Activated naive CD8-positive, alpha-beta T cell treated with anti-CD3 and anti-CD28 coated beads, Interleukin-2, amount 50 U/mL, for 16 hours (primary cell): ENCODE measurements at regions not wholly inside any gene's neighbourhood (a gene's known extent, or its start where the extent isn't known, plus 50 kb on each side); places are given as distances from the start of the nearest gene placed in this dataset.
"Not testable (repeated sequence)": the region's sequence is repeated elsewhere in the genome, so short reads cannot be mapped to it uniquely, and the experiment has no call there.

Experiments
- DNase-seq: peaks from one replicate; pipeline ENCODE4 v3.0.0-alpha.2; 2020; ENCODE audit warnings: low read depth, low spot score

- no peak for DNase-seq
Observed at GRCh38 chrX:74180716-74181115, 123.3 kb upstream of the ZCCHC13 start.

- no peak for DNase-seq
Observed at GRCh38 chrX:74179990-74180389, 124.0 kb upstream of the ZCCHC13 start.

- no peak for DNase-seq
Observed at GRCh38 chrX:74179499-74179898, 124.5 kb upstream of the ZCCHC13 start.

GRCh38 chrX:74179071-74179470 is 124.9 kb upstream of the ZCCHC13 start:
- no peak for DNase-seq

GRCh38 chrX:74178536-74178935 is 125.4 kb upstream of the ZCCHC13 start:
- no peak for DNase-seq

- no peak for DNase-seq
Observed at GRCh38 chrX:74171465-74171864, 132.5 kb upstream of the ZCCHC13 start.

- no peak for DNase-seq
Observed at GRCh38 chrX:74162199-74162598, 141.8 kb upstream of the ZCCHC13 start.

GRCh38 chrX:74160816-74161215 is 143.2 kb upstream of the ZCCHC13 start:
- DNase-seq = no peak

- DNase-seq = no peak
Observed at GRCh38 chrX:74160358-74160757, 143.6 kb upstream of the ZCCHC13 start.

GRCh38 chrX:74147439-74147838 is 156.5 kb upstream of the ZCCHC13 start:
- DNase-seq = no peak

- no peak for DNase-seq
Observed at GRCh38 chrX:74138943-74139342, 165.0 kb upstream of the ZCCHC13 start.

- no peak for DNase-seq
Observed at GRCh38 chrX:74133156-74133796, 170.7 kb upstream of the ZCCHC13 start.

- DNase-seq = no peak
Observed at GRCh38 chrX:74132280-74132679, 171.7 kb upstream of the ZCCHC13 start.

- no peak for DNase-seq
Observed at GRCh38 chrX:74119016-74119910, 184.7 kb upstream of the ZCCHC13 start.

GRCh38 chrX:74117962-74118902 is 185.7 kb upstream of the ZCCHC13 start:
- no peak for DNase-seq

- DNase-seq = no peak
Observed at GRCh38 chrX:74111245-74111644, 192.7 kb upstream of the ZCCHC13 start.

- DNase-seq = no peak
Observed at GRCh38 chrX:74107666-74108065, 196.3 kb upstream of the ZCCHC13 start.

GRCh38 chrX:74104356-74105015 is 199.5 kb upstream of the ZCCHC13 start:
- no peak for DNase-seq

GRCh38 chrX:74098407-74098806 is 205.6 kb upstream of the ZCCHC13 start:
- not testable (repeated sequence) for DNase-seq

GRCh38 chrX:74090049-74090448 is 213.9 kb upstream of the ZCCHC13 start:
- DNase-seq = no peak

- no peak for DNase-seq
Observed at GRCh38 chrX:74085642-74086236, 218.2 kb upstream of the ZCCHC13 start.
